K562 (cell line): ENCODE measurements at regions not wholly inside any gene's neighbourhood (a gene's known extent, or its start where the extent isn't known, plus 50 kb on each side); places are given as distances from the start of the nearest gene placed in this dataset.

Source experiments
- AFF4 ChIP-seq: sonication (generic); formaldehyde crosslinking; IDR thresholded peaks from 2 replicates; pipeline ENCODE4 v1.8.0; 2023; ENCODE audit warnings: mild to moderate bottlenecking, missing genetic modification reagents
- ATF3 ChIP-seq, 2 experiments: fragments of 450-650 bp in 1 of 2; sonication (generic) in 1 of 2; formaldehyde crosslinking in 1 of 2; IDR thresholded peaks in 1 of 2; conservative IDR thresholded peaks in 1 of 2; 2 replicates each; pipeline versions ENCODE4 v1.6.1 to v1.8.1; 2016 to 2023; ENCODE audit warnings: mild to moderate bottlenecking in 2 of 2, moderate library complexity in 2 of 2, inconsistent platforms in 1 of 2, missing genetic modification reagents in 1 of 2
- CTCF ChIP-seq, 3 experiments: IDR thresholded peaks in 2 of 3; conservative IDR thresholded peaks in 1 of 3; 2 replicates each; pipeline ENCODE4 v1.5.1; 2011 to 2012; ENCODE audit warnings: low read length in 3 of 3, mild to moderate bottlenecking in 3 of 3, control low read depth in 2 of 3, improper control_type of control experiment in 1 of 3, inconsistent platforms in 1 of 3, low read depth in 1 of 3, mixed read lengths in 1 of 3, moderate library complexity in 1 of 3; ENCODE audit not compliant: insufficient read depth in 2 of 3
- FOXA3 ChIP-seq, 2 experiments: fragments of 450-650 bp in 1 of 2; sonication (generic) in 1 of 2; formaldehyde crosslinking; IDR thresholded peaks in 1 of 2; conservative IDR thresholded peaks in 1 of 2; 2 replicates each; pipeline versions ENCODE4 v1.4.0 to v1.8.0; 2020 to 2022; ENCODE audit warnings: mild to moderate bottlenecking in 2 of 2, missing genetic modification reagents in 1 of 2
- HMGXB4 ChIP-seq: sonication (generic); formaldehyde crosslinking; IDR thresholded peaks from 2 replicates; pipeline ENCODE4 v1.8.1; 2023; ENCODE audit warnings: mild to moderate bottlenecking, missing genetic modification reagents
- MTA3 ChIP-seq: fragments of 450-650 bp; formaldehyde crosslinking; IDR thresholded peaks from 2 replicates; pipeline ENCODE4 v1.6.1; 2017; ENCODE audit warnings: mild to moderate bottlenecking, borderline replicate concordance
- MYC ChIP-seq, 2 experiments: fragments of 250-450 bp in 1 of 2; sonication (Bioruptor Pico) in 1 of 2; IDR thresholded peaks; 2 replicates each; pipeline versions ENCODE4 v1.5.1 to v1.6.1; 2012 to 2021; ENCODE audit warnings: low read depth in 2 of 2, borderline replicate concordance in 1 of 2, improper control_type of control experiment in 1 of 2, low read length in 1 of 2, mild to moderate bottlenecking in 1 of 2, moderate library complexity in 1 of 2
- OTX1 ChIP-seq: fragments of 450-650 bp; formaldehyde crosslinking; IDR thresholded peaks from 2 replicates; pipeline ENCODE4 v1.4.0; 2022; ENCODE audit warnings: mild to moderate bottlenecking
- REST ChIP-seq, 2 experiments: fragments of 450-650 bp; formaldehyde crosslinking in 1 of 2; IDR thresholded peaks; 2 replicates each; pipeline versions ENCODE4 v1.4.0 to v1.6.1; 2014 to 2020; ENCODE audit warnings: mild to moderate bottlenecking in 2 of 2, borderline replicate concordance in 1 of 2, low read depth in 1 of 2
- SIRT6 ChIP-seq: IDR thresholded peaks from one replicate; pipeline ENCODE4 v1.6.1; 2012; ENCODE audit warnings: low read depth, mild to moderate bottlenecking, control low read depth, inconsistent platforms, low read length, moderate library complexity

- TF ChIP-seq CTCF (IDR thresholded peaks at IDR 0.05 in 2 of 3, conservative IDR thresholded peaks at IDR 0.05 in 1 of 3; ENCODE audit: insufficient read depth in 2 of 3, low read depth in 1 of 3, low read length in 3 of 3) (no peak), REST (IDR thresholded peaks at IDR 0.05; ENCODE audit: borderline replicate concordance) (no peak), REST (CRISPR knock-in tag; IDR thresholded peaks at IDR 0.05; ENCODE audit: low read depth) (no peak), OTX1 (CRISPR knock-in tag) (no peak), SIRT6 (no peak), ATF3 (IDR thresholded peaks at IDR 0.05) (no peak), ATF3 (CRISPR knock-in tag; conservative IDR thresholded peaks at IDR 0.05) (no peak), FOXA3 (CRISPR knock-in tag; conservative IDR thresholded peaks at IDR 0.05 in 1 of 2, IDR thresholded peaks at IDR 0.05 in 1 of 2) (no peak), HMGXB4 (CRISPR knock-in tag) (no peak), MYC (IDR thresholded peaks at IDR 0.05; ENCODE audit: low read depth, low read length) (no peak), MYC (CRISPR knock-in tag; IDR thresholded peaks at IDR 0.05; ENCODE audit: borderline replicate concordance, low read depth) (no peak), MTA3 (no peak), AFF4 (CRISPR knock-in tag) (no peak)
Observed at GRCh38 chr2:5102823-5103222, 589.4 kb upstream of the SOX11 start.
